ENCODE measurements at regions not wholly inside any gene's neighbourhood (a gene's known extent, or its start where the extent isn't known, plus 50 kb on each side); places are given as distances from the start of the nearest gene placed in this dataset.

GRCh38 chr20:43820731-43821330 lies 93.8 kb upstream of the TOX2 start:
- Histone ChIP-seq H4K91ac (ENCODE audit: insufficient read depth, low read depth, low read length) (no peak overlapping the region), H3K4me3 (ENCODE audit: insufficient read depth, low read depth, low read length) (no peak overlapping the region), H3K4ac (ENCODE audit: low read depth, low read length) (no peak overlapping the region), H3K23ac (ENCODE audit: low read depth, low read length) (no peak overlapping the region), H3K79me1 (ENCODE audit: low read depth in 1 of 2, low read length in 2 of 2) (no peaks in the 10 kb centered on the region), H4K8ac (ENCODE audit: low read depth in 2 of 2, low read length in 2 of 2) (no peak overlapping the region), H3K18ac (ENCODE audit: low read depth, low read length) (no peak overlapping the region), H2BK120ac (ENCODE audit: low read depth, low read length) (no peak overlapping the region), H2AK9ac (replicated peaks; ENCODE audit: low read depth, low read length, poor library complexity) (no peak overlapping the region), H2BK5ac (ENCODE audit: low read depth, low read length, poor library complexity, severe bottlenecking) (no peak overlapping the region), H3K4me2 (ENCODE audit: low read depth, low read length) (no peak overlapping the region), H3K9me1 (ENCODE audit: insufficient read depth, low read length) (no peaks in the 10 kb centered on the region), H3K4me1 (ENCODE audit: control insufficient read depth, insufficient read depth, low read length) (no peaks in the 10 kb centered on the region), H3K36me3 (ENCODE audit: control insufficient read depth, insufficient read depth, low read length) (no peaks in the 10 kb centered on the region), H3K14ac (replicated peaks; ENCODE audit: low read depth, low read length) (no peak overlapping the region), H3K9ac (ENCODE audit: low read depth, low read length) (no peak overlapping the region), H3K27ac (ENCODE audit: insufficient read depth, low read length) (no peak overlapping the region), H2AFZ (replicated peaks; ENCODE audit: low read length, poor library complexity) (no peak overlapping the region), H3K27me3 (ENCODE audit: control insufficient read depth, insufficient read depth, low read length) (peaks cover 11% of the 10 kb centered on the region), H2BK20ac (ENCODE audit: low read depth, low read length) (no peak overlapping the region), H4K5ac (ENCODE audit: low read depth, low read length) (no peak overlapping the region), H2BK15ac (ENCODE audit: low read depth, low read length) (no peak overlapping the region), H2AK5ac (ENCODE audit: low read depth, low read length) (no peak overlapping the region), H4K20me1 (ENCODE audit: insufficient read depth, low read length) (no peaks in the 10 kb centered on the region), H3K56ac (ENCODE audit: extremely low read depth, insufficient read depth, low read length) (no peak overlapping the region), H3K9me3 (ENCODE audit: control insufficient read depth, insufficient read depth, low read length) (0 out of 2 replicates have a peak, but pooled peaks cover 2% of the 10 kb centered on the region)
- TF ChIP-seq MAZ (IDR thresholded peaks at IDR 0.05; ENCODE audit: borderline replicate concordance, low read depth, low read length) (no peak), RFX5 (IDR thresholded peaks at IDR 0.05; ENCODE audit: low read depth, low read length) (no peak), CHD1 (IDR thresholded peaks at IDR 0.05; ENCODE audit: low read depth, low read length) (no peak), NFE2L2 (IDR thresholded peaks at IDR 0.05; ENCODE audit: low read depth, low read length) (no peak), MXI1 (IDR thresholded peaks at IDR 0.05; ENCODE audit: borderline replicate concordance, low read depth, low read length) (no peak)
- WGBS, 2 experiments (ENCODE audit: extremely low coverage in 2 of 2, insufficient read length in 1 of 2), result no CpG with 5 or more reads among the region's 7 CpGs
- no peak for ATAC-seq (ENCODE audit: low read depth)
- in situ Hi-C loops (cut with MboI; ENCODE audit: low sequenced_read_pairs), result no loop called here
- CTCF ChIA-PET, result no interaction called here
- DNase-seq, result no peak
- BruUV-seq (replicated peaks), result no TSS peak
- dilution Hi-C loops (cut with HindIII; ENCODE audit: low sequenced_read_pairs, unreplicated experiment), result no loop called here
- intact Hi-C loops (cut with micrococcal nuclease), result no loop called here
- POLR2A ChIA-PET (ENCODE audit: unreplicated experiment), result no interaction called here
